Testis (tissue), 2 donors: ENCODE measurements at regions not wholly inside any gene's neighbourhood (a gene's known extent, or its start where the extent isn't known, plus 50 kb on each side); places are given as distances from the start of the nearest gene placed in this dataset.

Experiments
- DNase-seq: peaks from one replicate; pipeline ENCODE4 v3.0.0-alpha.2; 2019
- H3K27ac ChIP-seq, 2 donors: fragments of 200-600 bp; sonication (generic); one replicate each; pipeline ENCODE4 v1.5.1; 2019
- H3K27me3 ChIP-seq: fragments of 200-600 bp; sonication (generic); one replicate; pipeline ENCODE4 v1.5.1; 2019
- H3K36me3 ChIP-seq: fragments of 200-600 bp; sonication (generic); one replicate; pipeline ENCODE4 v1.5.1; 2017; ENCODE audit warnings: low read depth; ENCODE audit errors: missing control alignments
- H3K4me1 ChIP-seq: fragments of 200-600 bp; sonication (generic); one replicate; pipeline ENCODE4 v1.5.1; 2019
- H3K4me3 ChIP-seq, 2 donors: fragments of 200-600 bp; sonication (generic); one replicate each; pipeline ENCODE4 v1.5.1; 2017 to 2019
- H3K9me3 ChIP-seq: fragments of 200-600 bp; sonication (generic); one replicate; pipeline ENCODE4 v1.5.1; 2017
- POLR2A ChIP-seq: fragments of 450-650 bp; IDR thresholded peaks from one replicate; pipeline ENCODE4 v1.6.1; 2017; ENCODE audit warnings: antibody characterized with exemption, mild to moderate bottlenecking, moderate library complexity
- WGBS, 2 donors: methylation state at CpG; one replicate each; pipeline ENCODE4 v1.1.5; 2018; 5-methylcytosine and 5-hydroxymethylcytosine counted together
- intact Hi-C: fragments of 100-400 bp; cut with DNase I; formaldehyde crosslinking; loops from one replicate; pipeline ENCODE4 v1.15.1; 2023; ENCODE audit warnings: low total_unique reads
- TF ChIP-seq, protein P1 (sequence below), 3 experiments: fragments of 450-650 bp in 2 of 3; fragments of 200-600 bp in 1 of 3; sonication (generic) in 1 of 3; IDR thresholded peaks; one replicate each; pipeline ENCODE4 v1.5.1; 2016 to 2019; ENCODE audit warnings: antibody characterized with exemption in 3 of 3, mild to moderate bottlenecking in 2 of 3, moderate library complexity in 1 of 3

- intact Hi-C loops: no loop called here
- TF ChIP-seq, protein P1, sequence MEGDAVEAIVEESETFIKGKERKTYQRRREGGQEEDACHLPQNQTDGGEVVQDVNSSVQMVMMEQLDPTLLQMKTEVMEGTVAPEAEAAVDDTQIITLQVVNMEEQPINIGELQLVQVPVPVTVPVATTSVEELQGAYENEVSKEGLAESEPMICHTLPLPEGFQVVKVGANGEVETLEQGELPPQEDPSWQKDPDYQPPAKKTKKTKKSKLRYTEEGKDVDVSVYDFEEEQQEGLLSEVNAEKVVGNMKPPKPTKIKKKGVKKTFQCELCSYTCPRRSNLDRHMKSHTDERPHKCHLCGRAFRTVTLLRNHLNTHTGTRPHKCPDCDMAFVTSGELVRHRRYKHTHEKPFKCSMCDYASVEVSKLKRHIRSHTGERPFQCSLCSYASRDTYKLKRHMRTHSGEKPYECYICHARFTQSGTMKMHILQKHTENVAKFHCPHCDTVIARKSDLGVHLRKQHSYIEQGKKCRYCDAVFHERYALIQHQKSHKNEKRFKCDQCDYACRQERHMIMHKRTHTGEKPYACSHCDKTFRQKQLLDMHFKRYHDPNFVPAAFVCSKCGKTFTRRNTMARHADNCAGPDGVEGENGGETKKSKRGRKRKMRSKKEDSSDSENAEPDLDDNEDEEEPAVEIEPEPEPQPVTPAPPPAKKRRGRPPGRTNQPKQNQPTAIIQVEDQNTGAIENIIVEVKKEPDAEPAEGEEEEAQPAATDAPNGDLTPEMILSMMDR (IDR thresholded peaks at IDR 0.05): no peak
- TF ChIP-seq POLR2A: no peak
- no peak overlapping the region for H3K4me3 ChIP-seq
- H3K27me3 ChIP-seq: no peaks in the 10 kb centered on the region
- WGBS, 2 donors: 85 to 91% methylated on average over 1 of the region's 1 CpG
- H3K27ac ChIP-seq: no peak overlapping the region
- no peaks in the 10 kb centered on the region for H3K9me3 ChIP-seq
- no peaks in the 10 kb centered on the region for H3K4me1 ChIP-seq
- no peaks in the 10 kb centered on the region for H3K36me3 ChIP-seq
- no peak for DNase-seq
These were observed 1578.3 kb downstream of the EFNA5 start for GRCh38 chr5:106092455-106092854.

- Histone ChIP-seq H3K36me3 (no peaks in the 10 kb centered on the region), H3K9me3 (no peaks in the 10 kb centered on the region), H3K4me3 (no peak overlapping the region), H3K4me1 (no peaks in the 10 kb centered on the region), H3K27ac (no peak overlapping the region), H3K27me3 (no peaks in the 10 kb centered on the region)
- DNase-seq: no peak
- no peak for TF ChIP-seq POLR2A
- TF ChIP-seq, protein P1 (IDR thresholded peaks at IDR 0.05): no peak
- intact Hi-C loops: no loop called here
These were observed 1581.7 kb downstream of the EFNA5 start for GRCh38 chr5:106089073-106089472.

- intact Hi-C loops: no loop called here
- Histone ChIP-seq H3K27ac (no peak overlapping the region), H3K4me1 (no peaks in the 10 kb centered on the region), H3K27me3 (no peaks in the 10 kb centered on the region), H3K4me3 (no peak overlapping the region), H3K36me3 (no peaks in the 10 kb centered on the region), H3K9me3 (no peaks in the 10 kb centered on the region)
- DNase-seq: no peak
- TF ChIP-seq, protein P1 (IDR thresholded peaks at IDR 0.05): no peak
- no peak for TF ChIP-seq POLR2A
These were observed 1582.3 kb downstream of the EFNA5 start for GRCh38 chr5:106088462-106088861.

GRCh38 chr5:106086352-106086751 is 1584.4 kb downstream of the EFNA5 start:
- Histone ChIP-seq H3K27ac (no peak overlapping the region), H3K27me3 (no peaks in the 10 kb centered on the region), H3K9me3 (no peaks in the 10 kb centered on the region), H3K36me3 (no peaks in the 10 kb centered on the region), H3K4me1 (no peaks in the 10 kb centered on the region), H3K4me3 (no peak overlapping the region)
- intact Hi-C loops: no loop called here
- TF ChIP-seq POLR2A: no peak
- TF ChIP-seq, protein P1 (IDR thresholded peaks at IDR 0.05): no peak
- WGBS, 2 donors: 67 to 74% methylated on average over 2 of the region's 2 CpGs
- DNase-seq: no peak

- no peak for DNase-seq
- no peak for TF ChIP-seq POLR2A
- TF ChIP-seq, protein P1 (IDR thresholded peaks at IDR 0.05): no peak
- Histone ChIP-seq H3K4me1 (no peaks in the 10 kb centered on the region), H3K9me3 (no peaks in the 10 kb centered on the region), H3K36me3 (no peaks in the 10 kb centered on the region), H3K27ac (no peak overlapping the region), H3K27me3 (no peaks in the 10 kb centered on the region), H3K4me3 (no peak overlapping the region)
- intact Hi-C loops: no loop called here
- 77 to 88% methylated on average over 2 of the region's 2 CpGs for WGBS, 2 donors
These were observed 1585.2 kb downstream of the EFNA5 start for GRCh38 chr5:106085556-106085955.
